ENCODE measurements at regions not wholly inside any gene's neighbourhood (a gene's known extent, or its start where the extent isn't known, plus 50 kb on each side); places are given as distances from the start of the nearest gene placed in this dataset.
"Not testable (repeated sequence)": the region's sequence is repeated elsewhere in the genome, so short reads cannot be mapped to it uniquely, and the experiment has no call there.

DNA sequence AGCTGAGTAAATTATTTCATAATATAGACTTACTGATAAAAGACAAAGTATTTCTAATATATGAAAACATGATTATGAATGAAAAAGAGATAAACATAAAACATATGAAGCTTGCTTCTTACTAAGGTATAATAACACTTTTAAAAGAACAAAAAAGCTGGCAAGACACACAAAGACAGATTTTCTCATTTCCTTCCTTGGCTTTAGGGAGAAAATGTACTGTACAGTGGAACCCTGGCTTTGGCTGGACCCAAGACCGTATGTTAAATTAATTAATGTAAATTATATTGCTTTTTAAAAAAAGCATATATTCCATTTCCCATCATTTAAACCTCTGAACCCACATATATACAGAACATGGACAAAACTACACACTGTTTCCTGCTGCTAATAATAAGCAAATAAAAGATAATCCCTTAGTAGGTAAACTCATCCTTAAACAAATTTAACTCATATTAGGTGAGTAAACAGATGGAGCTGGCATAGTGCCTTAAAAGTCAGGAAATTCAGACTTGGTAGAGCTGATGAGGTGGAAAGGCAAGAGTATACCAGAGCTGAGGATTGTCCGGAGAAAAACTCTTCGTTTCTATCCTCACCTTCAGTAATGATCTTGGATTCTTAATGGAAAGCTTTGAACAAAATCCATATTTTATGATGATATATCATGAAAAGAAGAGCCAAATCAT is 1016.4 kb upstream of the KCND2 start:
- Histone ChIP-seq H3K27me3 (no peaks in the 10 kb centered on the region), H3K9me3 (no peaks in the 10 kb centered on the region), H3K4me1 (no peaks in the 10 kb centered on the region), H3K27ac (no peak overlapping the region), H3K4me3 (no peak overlapping the region), H3K36me3 (no peaks in the 10 kb centered on the region)
- intact Hi-C loops (cut with DNase I) = no loop called here
- DNase-seq (ENCODE audit: extremely low spot score in 2 of 2) = no peak
- TF ChIP-seq POLR2AphosphoS5 (IDR thresholded peaks at IDR 0.05; ENCODE audit: insufficient read depth in 1 of 2, low read depth in 1 of 2) (no peak), POLR2A (IDR thresholded peaks at IDR 0.05) (no peak)
- TF ChIP-seq, protein P1, sequence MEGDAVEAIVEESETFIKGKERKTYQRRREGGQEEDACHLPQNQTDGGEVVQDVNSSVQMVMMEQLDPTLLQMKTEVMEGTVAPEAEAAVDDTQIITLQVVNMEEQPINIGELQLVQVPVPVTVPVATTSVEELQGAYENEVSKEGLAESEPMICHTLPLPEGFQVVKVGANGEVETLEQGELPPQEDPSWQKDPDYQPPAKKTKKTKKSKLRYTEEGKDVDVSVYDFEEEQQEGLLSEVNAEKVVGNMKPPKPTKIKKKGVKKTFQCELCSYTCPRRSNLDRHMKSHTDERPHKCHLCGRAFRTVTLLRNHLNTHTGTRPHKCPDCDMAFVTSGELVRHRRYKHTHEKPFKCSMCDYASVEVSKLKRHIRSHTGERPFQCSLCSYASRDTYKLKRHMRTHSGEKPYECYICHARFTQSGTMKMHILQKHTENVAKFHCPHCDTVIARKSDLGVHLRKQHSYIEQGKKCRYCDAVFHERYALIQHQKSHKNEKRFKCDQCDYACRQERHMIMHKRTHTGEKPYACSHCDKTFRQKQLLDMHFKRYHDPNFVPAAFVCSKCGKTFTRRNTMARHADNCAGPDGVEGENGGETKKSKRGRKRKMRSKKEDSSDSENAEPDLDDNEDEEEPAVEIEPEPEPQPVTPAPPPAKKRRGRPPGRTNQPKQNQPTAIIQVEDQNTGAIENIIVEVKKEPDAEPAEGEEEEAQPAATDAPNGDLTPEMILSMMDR (IDR thresholded peaks at IDR 0.05) = no peak

- H3K27ac ChIP-seq; H3K9me3 ChIP-seq; H3K4me3 ChIP-seq; H3K27me3 ChIP-seq; H3K4me1 ChIP-seq; H3K36me3 ChIP-seq; DNase-seq (ENCODE audit: extremely low spot score in 2 of 2); intact Hi-C loops (cut with DNase I): not testable (repeated sequence)
Measured at GRCh38 chr7:119266790-119267189, 1006.2 kb upstream of the KCND2 start.

- no peak for DNase-seq (ENCODE audit: extremely low spot score in 2 of 2)
- Histone ChIP-seq H3K9me3 (no peaks in the 10 kb centered on the region), H3K27me3 (no peaks in the 10 kb centered on the region), H3K36me3 (no peaks in the 10 kb centered on the region), H3K4me1 (no peaks in the 10 kb centered on the region), H3K27ac (no peak overlapping the region), H3K4me3 (no peak overlapping the region)
- TF ChIP-seq POLR2A (IDR thresholded peaks at IDR 0.05) (no peak), POLR2AphosphoS5 (IDR thresholded peaks at IDR 0.05; ENCODE audit: insufficient read depth in 1 of 2, low read depth in 1 of 2) (no peak)
- TF ChIP-seq, protein P1 (IDR thresholded peaks at IDR 0.05) = peak in 1 of 3 experiments; percentile 48
- intact Hi-C loops (cut with DNase I) = no loop called here
Measured at GRCh38 chr7:119270045-119270464, 1002.9 kb upstream of the KCND2 start.

- Histone ChIP-seq H3K4me3 (no peak overlapping the region), H3K27ac (no peak overlapping the region), H3K9me3 (no peaks in the 10 kb centered on the region), H3K36me3 (no peaks in the 10 kb centered on the region), H3K4me1 (no peaks in the 10 kb centered on the region), H3K27me3 (no peaks in the 10 kb centered on the region)
- intact Hi-C loops (cut with DNase I) = no loop called here
- no peak for DNase-seq (ENCODE audit: extremely low spot score in 2 of 2)
- TF ChIP-seq, protein P1 (IDR thresholded peaks at IDR 0.05) = no peak
- TF ChIP-seq POLR2A (IDR thresholded peaks at IDR 0.05) (no peak), POLR2AphosphoS5 (IDR thresholded peaks at IDR 0.05; ENCODE audit: insufficient read depth in 1 of 2, low read depth in 1 of 2) (no peak)
Measured at GRCh38 chr7:119270644-119271043, 1002.3 kb upstream of the KCND2 start.

DNA sequence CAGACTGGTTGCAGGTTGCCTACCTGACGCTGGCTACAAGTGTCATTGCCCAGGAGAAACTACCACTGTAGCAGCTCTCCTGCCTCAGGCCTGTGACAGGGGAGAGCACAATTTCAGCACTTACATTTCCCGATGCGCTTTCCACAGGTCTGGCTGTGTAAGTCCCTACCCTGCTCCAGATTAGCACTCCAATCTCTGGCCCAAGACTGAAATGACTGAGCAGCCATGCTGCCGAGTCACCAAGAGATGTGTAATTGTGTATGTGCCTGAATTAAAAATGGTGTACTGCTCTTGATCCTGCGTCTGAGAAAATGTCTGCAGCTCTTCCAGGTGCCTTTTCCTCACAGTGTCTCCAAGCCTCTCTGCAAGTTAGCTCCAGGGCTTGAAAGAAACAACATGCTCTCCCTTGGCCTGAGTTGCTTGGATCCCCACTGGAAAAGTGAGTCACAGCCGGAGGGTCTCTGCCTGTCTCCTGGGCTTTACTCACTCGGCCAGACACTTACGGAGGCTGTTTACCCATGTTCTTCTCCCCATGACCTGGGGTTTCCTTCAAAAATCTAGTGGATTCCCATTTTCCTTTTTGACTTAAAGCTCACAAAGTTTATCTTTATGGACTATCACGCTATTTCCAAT is 1001.7 kb upstream of the KCND2 start:
- no peak overlapping the region for H3K27ac ChIP-seq
- intact Hi-C loops (cut with DNase I) = no loop called here
- H3K36me3 ChIP-seq = no peaks in the 10 kb centered on the region
- no peak for DNase-seq (ENCODE audit: extremely low spot score in 2 of 2)
- H3K4me3 ChIP-seq = no peak overlapping the region
- no peaks in the 10 kb centered on the region for H3K4me1 ChIP-seq
- H3K9me3 ChIP-seq = no peaks in the 10 kb centered on the region
- H3K27me3 ChIP-seq = no peaks in the 10 kb centered on the region
- TF ChIP-seq POLR2A (IDR thresholded peaks at IDR 0.05) (no peak), POLR2AphosphoS5 (IDR thresholded peaks at IDR 0.05; ENCODE audit: insufficient read depth in 1 of 2, low read depth in 1 of 2) (no peak)
- TF ChIP-seq, protein P1 (IDR thresholded peaks at IDR 0.05) = no peak

Measured in vagina (tissue), 2 donors.